DMS153 treated with DMSO at 0.1 percent for 48 hours (cell line): ENCODE measurements at regions not wholly inside any gene's neighbourhood (a gene's known extent, or its start where the extent isn't known, plus 50 kb on each side); places are given as distances from the start of the nearest gene placed in this dataset.
"Not testable (repeated sequence)": the region's sequence is repeated elsewhere in the genome, so short reads cannot be mapped to it uniquely, and the experiment has no call there.

Experiments
- DNase-seq: peaks from one replicate; lab custom pipeline; 2025; ENCODE audit not compliant: unreplicated experiment; lab: John Stamatoyannopoulos, UW

DNA sequence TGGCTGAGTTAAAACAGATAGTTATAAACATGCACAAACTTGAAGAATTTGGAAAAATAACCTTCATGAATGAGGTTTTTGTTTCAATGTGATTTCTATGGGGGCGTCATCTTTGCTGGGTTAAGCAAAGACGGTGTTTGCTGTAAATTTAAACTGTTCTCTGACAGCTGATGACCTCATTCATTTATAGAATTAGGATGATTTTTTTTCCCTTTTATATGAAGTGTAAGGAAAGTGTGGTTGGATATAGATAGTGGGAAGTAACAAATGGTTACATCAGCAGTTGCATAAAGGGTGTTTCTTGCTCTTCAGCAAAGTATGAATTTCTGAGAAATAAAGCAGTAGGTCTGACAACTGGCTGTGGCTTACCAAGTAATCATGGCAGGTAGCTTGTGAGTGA, 137.2 kb upstream of the CENPW start:
- DNase-seq = no peak

GRCh38 chr6:126204126-126204525, 135.8 kb upstream of the CENPW start:
- DNase-seq = no peak

- DNase-seq = no peak
Measured at GRCh38 chr6:126204598-126204997, 135.3 kb upstream of the CENPW start.

GRCh38 chr6:126206504-126207246, 133.2 kb upstream of the CENPW start:
- DNase-seq = no peak

DNA sequence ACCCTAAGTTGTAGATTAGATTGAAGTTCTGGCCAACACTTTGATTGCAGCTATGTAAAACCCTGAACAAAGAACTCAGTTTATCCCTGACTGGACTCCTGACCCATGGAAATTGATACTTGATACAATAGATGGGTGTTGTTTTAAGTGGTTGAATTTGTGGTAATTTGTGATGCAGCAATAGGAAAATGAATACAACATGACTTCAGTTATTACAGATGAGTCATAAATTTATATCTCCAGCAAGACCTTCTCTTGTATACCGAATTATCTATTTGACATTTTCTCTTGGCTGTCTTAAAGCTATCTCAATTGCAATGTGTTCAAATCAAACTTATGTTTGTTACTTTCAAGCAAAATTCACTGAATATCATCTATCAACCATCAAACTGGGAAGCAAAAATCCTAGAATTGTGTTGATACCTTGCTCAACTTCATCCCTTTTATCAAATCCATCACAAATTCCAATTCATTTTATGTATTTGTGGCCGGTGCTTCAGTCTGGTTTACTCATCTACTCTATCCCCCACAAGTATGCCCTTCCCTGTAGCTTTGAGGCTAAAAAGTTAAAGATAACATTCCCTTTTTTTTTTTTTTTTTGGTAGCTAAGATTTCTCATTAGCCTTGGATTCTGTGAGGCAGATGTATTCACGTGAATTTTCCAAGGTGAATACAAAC, 129.4 kb upstream of the CENPW start:
- DNase-seq = no peak

DNA sequence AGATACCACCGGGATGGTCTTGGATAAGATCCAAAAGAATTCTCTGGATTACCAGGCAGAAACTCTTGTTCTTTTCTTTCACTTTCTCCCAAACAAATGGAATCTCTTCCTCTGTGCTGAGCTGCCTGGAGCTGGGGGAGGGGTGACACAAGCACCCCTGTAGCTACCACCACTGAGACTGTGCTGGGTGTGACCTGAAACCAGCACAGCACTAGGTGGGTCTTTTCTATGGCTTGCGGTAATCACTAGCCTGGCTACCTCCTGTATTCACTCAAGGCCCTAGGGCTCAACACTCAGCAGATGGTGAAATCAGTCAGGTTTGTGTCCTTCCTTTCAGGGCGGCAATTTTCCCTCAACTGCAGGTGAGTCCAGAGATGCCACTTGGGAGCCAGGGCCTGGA, 122.4 kb upstream of the CENPW start:
- DNase-seq = no peak

GRCh38 chr6:126220901-126221300, 119.0 kb upstream of the CENPW start:
- not testable (repeated sequence) for DNase-seq

DNA sequence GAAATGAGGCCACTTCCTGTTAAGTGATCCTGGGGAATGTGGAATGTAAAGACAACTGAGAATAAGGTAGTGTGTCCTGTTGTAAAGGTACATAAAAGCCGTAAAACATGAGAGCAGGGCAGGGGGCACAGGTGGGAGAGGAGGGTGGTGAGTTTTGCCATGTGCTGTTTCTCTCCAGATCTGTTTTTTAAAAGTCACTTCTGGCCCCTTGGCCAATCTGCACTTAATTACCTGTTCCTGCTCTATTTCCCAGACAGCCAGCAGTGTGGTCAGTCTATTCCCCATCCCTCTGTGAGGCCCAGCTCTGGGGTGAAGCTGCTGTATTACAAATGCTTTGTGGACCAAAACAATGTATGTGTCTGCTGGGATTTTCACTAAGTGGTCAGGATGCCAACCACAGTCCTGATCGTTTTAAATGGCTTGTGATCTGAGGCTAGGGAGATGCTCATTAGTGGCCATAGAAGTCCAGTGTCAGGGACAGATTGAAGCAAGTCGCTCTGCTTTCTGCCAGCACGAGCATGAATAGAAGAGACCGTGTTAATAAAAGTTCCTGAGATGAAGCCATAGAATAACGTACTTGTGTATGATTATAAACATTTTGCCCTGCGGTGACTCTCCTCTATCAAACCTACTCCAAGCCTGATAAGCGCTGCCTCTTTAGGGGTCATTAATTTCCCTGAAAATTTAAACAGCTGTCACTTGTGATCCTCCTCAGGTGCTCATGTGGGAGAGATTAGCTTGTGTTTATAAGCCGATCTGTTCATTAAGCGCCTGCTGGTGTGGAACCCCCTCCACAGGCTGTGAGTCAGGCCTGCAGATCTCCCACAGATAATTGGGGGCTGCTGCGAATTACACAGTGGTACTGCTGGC, 111.8 kb upstream of the CENPW start:
- peak; percentile 59 for DNase-seq

DNA sequence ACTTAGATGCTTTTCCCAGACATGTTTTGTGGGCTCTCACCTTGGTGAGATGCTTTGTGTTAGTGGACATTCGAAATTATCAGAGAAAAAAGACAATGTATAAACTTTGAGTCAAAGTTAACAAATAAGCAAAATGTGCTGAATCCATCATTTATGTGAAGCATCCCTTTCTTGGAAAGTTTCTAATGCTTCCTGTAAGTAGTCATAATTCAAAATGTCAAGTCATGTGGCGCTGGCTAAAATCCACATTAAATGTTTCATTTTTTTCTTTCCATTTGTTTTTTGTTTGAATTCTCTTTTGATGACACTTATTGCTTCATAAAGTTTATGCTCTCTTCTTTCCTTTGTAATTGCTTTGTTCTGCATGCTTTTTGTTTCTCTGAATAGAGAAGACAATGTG, 107.2 kb upstream of the CENPW start:
- no peak for DNase-seq

GRCh38 chr6:126233192-126233591, 106.7 kb upstream of the CENPW start:
- DNase-seq = no peak

DNA sequence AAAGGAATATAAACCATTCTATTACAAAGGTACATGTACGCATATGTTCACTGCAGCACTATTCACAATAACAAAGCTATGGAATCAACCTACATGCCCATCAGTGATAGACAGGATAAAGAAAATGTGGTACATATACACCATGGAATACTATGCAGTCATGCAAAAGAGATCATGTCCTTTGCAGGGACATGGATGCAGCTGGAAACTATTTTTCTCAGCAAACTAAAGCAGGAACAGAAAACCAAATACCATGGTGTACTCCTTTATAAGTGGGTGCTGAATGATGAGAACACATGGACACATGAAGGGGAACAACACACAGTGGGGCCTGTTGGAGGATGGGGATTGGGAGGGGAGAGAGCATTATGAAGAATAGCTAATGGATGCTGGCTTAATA, 104.6 kb upstream of the CENPW start:
- DNase-seq = no peak

GRCh38 chr6:126245077-126245476, 94.8 kb upstream of the CENPW start:
- no peak for DNase-seq

GRCh38 chr6:126252154-126252553, 87.8 kb upstream of the CENPW start:
- no peak for DNase-seq

GRCh38 chr6:126253431-126253830, 86.5 kb upstream of the CENPW start:
- DNase-seq = no peak

GRCh38 chr6:126258150-126258549, 81.8 kb upstream of the CENPW start:
- DNase-seq = no peak

DNA sequence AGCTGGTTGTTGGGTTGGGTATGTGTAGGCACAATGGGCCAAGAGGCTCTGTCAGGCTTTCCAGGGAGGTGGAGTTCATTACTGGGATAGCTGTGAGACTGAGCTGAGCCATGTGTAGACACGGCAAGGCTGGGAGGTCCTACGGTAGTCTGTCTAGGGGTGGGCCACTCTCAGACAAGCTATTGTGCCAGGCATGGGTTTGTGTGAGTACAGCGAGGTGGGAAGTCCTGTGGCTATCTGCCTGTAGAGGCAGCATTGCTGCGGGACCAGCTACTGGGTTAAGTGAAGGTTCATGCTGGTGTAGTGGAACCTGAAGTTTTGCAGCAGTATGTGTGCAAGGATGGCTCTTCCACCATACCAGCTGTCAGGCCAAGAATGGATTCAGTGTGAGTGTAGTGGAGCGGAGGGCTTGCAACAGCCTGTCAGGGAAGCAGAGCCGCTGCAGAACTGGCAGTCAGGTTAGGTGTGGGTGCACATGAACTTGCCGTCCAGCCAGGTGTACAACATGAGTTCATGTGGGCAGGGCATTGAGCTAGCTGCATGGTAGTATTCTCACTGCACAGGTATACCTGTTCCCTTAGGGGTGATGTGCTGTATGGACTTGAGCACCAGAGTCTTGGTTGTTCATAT, 78.0 kb upstream of the CENPW start:
- no peak for DNase-seq

GRCh38 chr6:126264265-126264664, 75.7 kb upstream of the CENPW start:
- no peak for DNase-seq

DNA sequence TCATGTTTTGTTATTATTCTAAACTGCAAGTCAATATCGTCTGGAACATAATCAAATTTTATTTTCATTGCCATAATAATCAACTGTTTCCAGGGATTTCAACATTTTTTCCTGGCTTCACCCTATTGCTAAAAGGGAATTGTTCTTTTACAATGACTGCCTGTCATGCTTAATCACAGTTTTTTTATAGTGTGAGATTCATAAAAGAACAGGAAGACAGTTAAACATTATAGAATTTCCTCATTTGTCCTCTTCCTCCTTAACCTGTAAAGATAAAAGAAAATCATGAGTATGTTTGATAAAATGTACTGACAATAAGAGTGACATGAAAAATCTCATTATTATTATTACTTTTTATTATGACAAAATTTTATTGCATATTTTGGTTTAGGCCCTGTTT, 73.3 kb upstream of the CENPW start:
- no peak for DNase-seq

DNA sequence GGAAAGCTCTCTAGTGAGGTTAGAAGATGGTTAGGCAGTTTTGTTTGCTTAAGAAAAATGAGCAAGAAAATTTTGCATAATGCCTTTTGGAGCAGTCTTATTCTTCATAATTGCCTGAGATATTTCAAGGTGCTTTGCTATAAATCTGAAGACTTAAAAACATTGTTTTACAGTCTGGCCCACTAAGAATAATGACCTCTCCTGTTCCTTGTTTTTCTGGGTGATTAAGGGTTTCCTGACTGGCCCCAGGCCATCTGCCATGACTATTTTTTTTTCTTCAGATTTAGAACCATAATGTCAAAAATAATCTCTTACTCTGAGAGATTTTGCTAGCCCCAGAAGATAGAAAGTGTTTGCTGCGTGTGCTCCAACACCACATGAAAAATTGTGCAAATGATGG, 72.3 kb upstream of the CENPW start:
- DNase-seq = no peak

DNA sequence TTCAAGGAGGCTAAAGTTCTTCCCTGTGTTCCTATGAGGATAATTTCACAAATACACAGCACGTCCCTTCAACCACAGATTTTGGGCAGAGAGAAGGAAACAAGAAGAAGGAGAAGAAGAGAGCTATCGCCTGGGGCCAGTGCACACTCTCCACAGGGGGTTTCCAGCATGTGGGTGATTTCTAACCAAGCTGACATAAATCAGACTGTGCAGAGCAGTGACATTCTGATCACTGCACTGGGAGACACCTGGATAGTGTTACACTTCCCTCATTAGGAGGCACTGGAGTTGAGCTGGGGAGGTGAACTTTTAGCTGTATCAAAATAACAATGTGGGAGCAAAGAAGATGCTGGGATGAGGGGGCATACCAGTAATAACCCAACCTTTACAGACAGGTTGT, 71.8 kb upstream of the CENPW start:
- DNase-seq = no peak

DNA sequence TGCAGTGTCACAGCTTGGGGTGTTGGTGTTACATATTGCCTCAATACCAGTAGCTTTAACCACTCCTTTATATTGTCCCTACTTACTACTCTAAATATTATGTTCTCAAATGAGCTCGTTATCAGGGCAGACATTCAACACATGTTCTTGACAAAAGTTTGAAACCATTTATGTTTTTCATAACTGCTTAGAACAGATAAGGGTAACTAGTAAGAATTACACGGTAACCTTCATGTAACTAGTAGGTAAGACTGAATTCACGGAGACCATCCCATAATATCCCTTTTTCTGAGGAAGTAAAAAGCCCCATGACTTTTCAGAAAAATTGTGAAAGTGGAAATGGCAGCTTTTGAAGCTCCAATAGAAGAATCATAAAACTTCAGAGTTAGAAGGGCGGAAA, 59.6 kb upstream of the CENPW start:
- DNase-seq = no peak
